Right atrium auricular region (tissue), 2 donors: ENCODE measurements at regions not wholly inside any gene's neighbourhood (a gene's known extent, or its start where the extent isn't known, plus 50 kb on each side); places are given as distances from the start of the nearest gene placed in this dataset.

Source experiments
- DNase-seq: peaks from one replicate; pipeline ENCODE4 v3.0.0-alpha.2; 2019; ENCODE audit warnings: low spot score
- H3K27ac ChIP-seq, 2 donors: fragments of 200-600 bp; sonication (generic); 1 replicate in 1 of 2; 2 replicates in 1 of 2; pipeline ENCODE4 v1.5.1; 2016 to 2019
- H3K27me3 ChIP-seq, 2 donors: fragments of 200-600 bp; sonication (generic); one replicate each; pipeline versions ENCODE4 v1.5.1 to v1.6.0; 2017 to 2019
- H3K36me3 ChIP-seq: fragments of 200-600 bp; sonication (generic); one replicate; pipeline ENCODE4 v1.5.1; 2016
- H3K4me1 ChIP-seq, 2 donors: fragments of 200-600 bp; sonication (generic); one replicate each; pipeline versions ENCODE4 v1.5.1 to v1.6.0; 2017 to 2019
- H3K4me3 ChIP-seq, 2 donors: fragments of 200-600 bp; sonication (generic); 1 replicate in 1 of 2; 2 replicates in 1 of 2; pipeline ENCODE4 v1.5.1; 2017 to 2019; ENCODE audit warnings: mild to moderate bottlenecking in 1 of 2, moderate library complexity in 1 of 2
- H3K9me3 ChIP-seq, 2 donors: fragments of 200-600 bp; sonication (generic); one replicate each; pipeline ENCODE4 v1.5.1; 2019
- TF ChIP-seq, protein P1 (sequence below), 2 donors: fragments of 200-600 bp; sonication (generic); IDR thresholded peaks; one replicate each; pipeline ENCODE4 v1.5.1; 2019; ENCODE audit warnings: antibody characterized with exemption in 2 of 2

- Histone ChIP-seq H3K4me1 (peaks cover 0 to 30% of the 10 kb centered on the region in 2 donors), H3K27me3 (no peaks in the 10 kb centered on the region), H3K27ac (peak overlapping the region; percentile 72 to 73), H3K36me3 (no peaks in the 10 kb centered on the region), H3K4me3 (no peak overlapping the region), H3K9me3 (no peaks in the 10 kb centered on the region)
- TF ChIP-seq, protein P1, sequence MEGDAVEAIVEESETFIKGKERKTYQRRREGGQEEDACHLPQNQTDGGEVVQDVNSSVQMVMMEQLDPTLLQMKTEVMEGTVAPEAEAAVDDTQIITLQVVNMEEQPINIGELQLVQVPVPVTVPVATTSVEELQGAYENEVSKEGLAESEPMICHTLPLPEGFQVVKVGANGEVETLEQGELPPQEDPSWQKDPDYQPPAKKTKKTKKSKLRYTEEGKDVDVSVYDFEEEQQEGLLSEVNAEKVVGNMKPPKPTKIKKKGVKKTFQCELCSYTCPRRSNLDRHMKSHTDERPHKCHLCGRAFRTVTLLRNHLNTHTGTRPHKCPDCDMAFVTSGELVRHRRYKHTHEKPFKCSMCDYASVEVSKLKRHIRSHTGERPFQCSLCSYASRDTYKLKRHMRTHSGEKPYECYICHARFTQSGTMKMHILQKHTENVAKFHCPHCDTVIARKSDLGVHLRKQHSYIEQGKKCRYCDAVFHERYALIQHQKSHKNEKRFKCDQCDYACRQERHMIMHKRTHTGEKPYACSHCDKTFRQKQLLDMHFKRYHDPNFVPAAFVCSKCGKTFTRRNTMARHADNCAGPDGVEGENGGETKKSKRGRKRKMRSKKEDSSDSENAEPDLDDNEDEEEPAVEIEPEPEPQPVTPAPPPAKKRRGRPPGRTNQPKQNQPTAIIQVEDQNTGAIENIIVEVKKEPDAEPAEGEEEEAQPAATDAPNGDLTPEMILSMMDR (IDR thresholded peaks at IDR 0.05) = no peak
- DNase-seq = peak; percentile 91
Observed at GRCh38 chr13:40271931-40272775, 394.3 kb downstream of the FOXO1 start.

DNA sequence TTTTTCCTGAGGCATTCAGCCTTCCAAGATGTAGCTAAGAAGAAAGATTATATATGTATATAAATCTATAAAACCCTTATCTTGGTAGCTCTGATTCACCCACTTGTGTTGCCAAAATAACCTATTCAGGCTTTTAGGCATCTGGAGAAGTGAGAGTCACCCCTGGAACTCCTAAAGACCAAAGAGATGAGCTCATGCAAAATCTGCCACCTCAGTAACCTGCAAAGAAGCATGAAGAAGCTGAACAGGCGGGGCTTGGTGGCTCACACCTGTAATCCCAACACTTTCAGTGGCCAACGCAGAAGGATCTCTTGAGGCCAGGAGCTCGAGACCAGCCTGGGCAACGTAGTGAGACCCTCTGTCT, 393.7 kb downstream of the FOXO1 start:
- peaks cover 0 to 30% of the 10 kb centered on the region in 2 donors for H3K4me1 ChIP-seq
- no peaks in the 10 kb centered on the region for H3K27me3 ChIP-seq
- TF ChIP-seq, protein P1 (IDR thresholded peaks at IDR 0.05) = no peak
- H3K9me3 ChIP-seq = no peaks in the 10 kb centered on the region
- H3K27ac ChIP-seq = peak overlapping the region; percentile 72 to 73
- no peak for DNase-seq
- no peaks in the 10 kb centered on the region for H3K36me3 ChIP-seq
- no peak overlapping the region for H3K4me3 ChIP-seq

GRCh38 chr13:40273253-40274025, 393.0 kb downstream of the FOXO1 start:
- TF ChIP-seq, protein P1 (IDR thresholded peaks at IDR 0.05) = no peak
- no peak overlapping the region for H3K4me3 ChIP-seq
- no peaks in the 10 kb centered on the region for H3K9me3 ChIP-seq
- no peaks in the 10 kb centered on the region for H3K36me3 ChIP-seq
- peaks cover 0 to 30% of the 10 kb centered on the region in 2 donors for H3K4me1 ChIP-seq
- peak overlapping the region; percentile 72 to 73 for H3K27ac ChIP-seq
- H3K27me3 ChIP-seq = no peaks in the 10 kb centered on the region
- no peak for DNase-seq

- H3K27me3 ChIP-seq = no peaks in the 10 kb centered on the region
- no peak overlapping the region for H3K27ac ChIP-seq
- no peaks in the 10 kb centered on the region for H3K9me3 ChIP-seq
- TF ChIP-seq, protein P1 (IDR thresholded peaks at IDR 0.05) = no peak
- H3K4me3 ChIP-seq = no peak overlapping the region
- H3K36me3 ChIP-seq = no peaks in the 10 kb centered on the region
- peaks cover 0 to 30% of the 10 kb centered on the region in 2 donors for H3K4me1 ChIP-seq
- no peak for DNase-seq
Observed at GRCh38 chr13:40274103-40274502, 392.3 kb downstream of the FOXO1 start.

DNA sequence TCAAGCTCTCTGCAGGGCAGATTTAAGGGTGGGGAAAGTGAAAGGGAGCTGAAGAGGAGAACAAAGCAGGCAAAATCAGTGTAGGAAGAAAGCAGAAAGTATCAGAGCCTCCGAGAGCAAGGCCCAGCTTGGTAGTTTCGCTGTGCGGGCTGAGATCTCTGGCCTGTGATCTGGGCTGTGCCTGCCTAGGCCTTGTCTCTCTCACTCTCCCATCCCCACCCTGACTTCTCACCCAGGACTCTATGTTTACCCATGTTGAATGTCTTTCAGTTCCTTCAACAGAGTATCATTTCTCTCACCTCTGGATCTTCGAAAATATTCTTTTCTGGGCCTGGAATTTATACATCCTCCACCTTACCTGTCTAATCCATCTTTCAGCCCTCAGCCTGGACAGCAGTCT, 391.3 kb downstream of the FOXO1 start:
- Histone ChIP-seq H3K4me1 (peaks cover 0 to 30% of the 10 kb centered on the region in 2 donors), H3K27ac (no peak overlapping the region), H3K36me3 (no peaks in the 10 kb centered on the region), H3K9me3 (no peaks in the 10 kb centered on the region), H3K4me3 (no peak overlapping the region), H3K27me3 (no peaks in the 10 kb centered on the region)
- DNase-seq = no peak
- TF ChIP-seq, protein P1 (IDR thresholded peaks at IDR 0.05) = no peak
